Type B pancreatic cell (in vitro differentiated cells): ENCODE measurements at regions not wholly inside any gene's neighbourhood (a gene's known extent, or its start where the extent isn't known, plus 50 kb on each side); places are given as distances from the start of the nearest gene placed in this dataset.
"Not testable (repeated sequence)": the region's sequence is repeated elsewhere in the genome, so short reads cannot be mapped to it uniquely, and the experiment has no call there.

ENCODE experiments used
- DNase-seq: peaks from one replicate; pipeline ENCODE4 v3.0.0; 2021; ENCODE audit warnings: mixed read lengths; ENCODE audit not compliant: unreplicated experiment; ENCODE audit errors: extremely low spot score
- H3K27ac Mint-ChIP-seq: 2 replicates; pipeline ENCODE4 v1.8.0; 2021; ENCODE audit warnings: mild to moderate bottlenecking, mixed read lengths
- H3K27me3 Mint-ChIP-seq: 2 replicates; pipeline ENCODE4 v1.8.0; 2021; ENCODE audit warnings: mixed read lengths
- H3K36me3 Mint-ChIP-seq: 2 replicates; pipeline ENCODE4 v1.8.0; 2021; ENCODE audit warnings: mixed read lengths
- H3K4me1 Mint-ChIP-seq: one replicate; pipeline ENCODE4 v1.8.0; 2021; ENCODE audit warnings: mixed read lengths; ENCODE audit not compliant: unreplicated experiment
- H3K4me3 Mint-ChIP-seq: 2 replicates; pipeline ENCODE4 v1.8.0; 2021; ENCODE audit warnings: mild to moderate bottlenecking, mixed read lengths
- H3K9me3 Mint-ChIP-seq: 2 replicates; pipeline ENCODE4 v1.8.0; 2021; ENCODE audit warnings: mixed read lengths
- CTCF ChIP-seq: fragments of 200-600 bp; sonication (generic); conservative IDR thresholded peaks from 2 replicates; pipeline ENCODE4 v1.5.0; 2021; ENCODE audit warnings: antibody characterized with exemption, mild to moderate bottlenecking

GRCh38 chr6:115443825-115444478 lies 616.7 kb downstream of the FRK start:
- Mint-ChIP-seq H3K4me1 (no peaks in the 10 kb centered on the region), H3K27ac (no peak overlapping the region), H3K36me3 (no peaks in the 10 kb centered on the region), H3K9me3 (no peaks in the 10 kb centered on the region), H3K4me3 (no peak overlapping the region), H3K27me3 (no peaks in the 10 kb centered on the region)
- no peak for DNase-seq
- no peak for TF ChIP-seq CTCF

GRCh38 chr6:115442323-115442722 lies 618.4 kb downstream of the FRK start:
- Mint-ChIP-seq H3K9me3 (no peaks in the 10 kb centered on the region), H3K27ac (no peak overlapping the region), H3K4me3 (no peak overlapping the region), H3K4me1 (no peaks in the 10 kb centered on the region), H3K27me3 (no peaks in the 10 kb centered on the region), H3K36me3 (no peaks in the 10 kb centered on the region)
- TF ChIP-seq CTCF = no peak
- DNase-seq = no peak

GRCh38 chr6:115441651-115442050 lies 619.0 kb downstream of the FRK start:
- no peak overlapping the region for H3K4me3 Mint-ChIP-seq
- no peaks in the 10 kb centered on the region for H3K36me3 Mint-ChIP-seq
- no peaks in the 10 kb centered on the region for H3K27me3 Mint-ChIP-seq

GRCh38 chr6:115415378-115415777 lies 645.3 kb downstream of the FRK start:
- no peak for DNase-seq
- peaks cover 5% of the 10 kb centered on the region for H3K9me3 Mint-ChIP-seq
- no peaks in the 10 kb centered on the region for H3K36me3 Mint-ChIP-seq
- no peak overlapping the region for H3K4me3 Mint-ChIP-seq
- no peaks in the 10 kb centered on the region for H3K27me3 Mint-ChIP-seq
- H3K4me1 Mint-ChIP-seq = no peaks in the 10 kb centered on the region
- no peak overlapping the region for H3K27ac Mint-ChIP-seq
- TF ChIP-seq CTCF = no peak

More at GRCh38 chr6:115441651-115442050, 619.0 kb downstream of the FRK start:
- no peak overlapping the region for H3K27ac Mint-ChIP-seq
- no peak for TF ChIP-seq CTCF
- no peaks in the 10 kb centered on the region for H3K9me3 Mint-ChIP-seq
- H3K4me1 Mint-ChIP-seq = no peaks in the 10 kb centered on the region
- DNase-seq = no peak

- not testable (repeated sequence) for H3K36me3 Mint-ChIP-seq, H3K27me3 Mint-ChIP-seq, DNase-seq, H3K9me3 Mint-ChIP-seq, H3K4me3 Mint-ChIP-seq, H3K27ac Mint-ChIP-seq, H3K4me1 Mint-ChIP-seq
These were observed 645.8 kb downstream of the FRK start for GRCh38 chr6:115414916-115415315.

GRCh38 chr6:115411756-115412155 lies 648.9 kb downstream of the FRK start:
- DNase-seq = no peak
- H3K4me3 Mint-ChIP-seq = no peak overlapping the region
- H3K36me3 Mint-ChIP-seq = no peaks in the 10 kb centered on the region
- H3K9me3 Mint-ChIP-seq = peaks cover 3% of the 10 kb centered on the region
- no peaks in the 10 kb centered on the region for H3K27me3 Mint-ChIP-seq
- H3K27ac Mint-ChIP-seq = no peak overlapping the region
- no peaks in the 10 kb centered on the region for H3K4me1 Mint-ChIP-seq
- no peak for TF ChIP-seq CTCF
